NCI-H1092 treated with DMSO at 0.1 percent for 48 hours (cell line): ENCODE measurements at regions not wholly inside any gene's neighbourhood (a gene's known extent, or its start where the extent isn't known, plus 50 kb on each side); places are given as distances from the start of the nearest gene placed in this dataset.
"Not testable (repeated sequence)": the region's sequence is repeated elsewhere in the genome, so short reads cannot be mapped to it uniquely, and the experiment has no call there.

Experiments used
- DNase-seq: peaks from one replicate; lab custom pipeline; 2025; lab: John Stamatoyannopoulos, UW

GRCh38 chr18:8913606-8914403 is 188.7 kb upstream of the NDUFV2 start:
- DNase-seq, result not testable (repeated sequence)

- not testable (repeated sequence) for DNase-seq
Observed at GRCh38 chr18:8914404-8915264, 187.9 kb upstream of the NDUFV2 start.

- not testable (repeated sequence) for DNase-seq
Observed at GRCh38 chr18:8920856-8921787, 181.4 kb upstream of the NDUFV2 start.

- no peak for DNase-seq
Observed at GRCh38 chr18:8926464-8926863, 176.0 kb upstream of the NDUFV2 start.

- DNase-seq, result no peak
Observed at GRCh38 chr18:8928044-8928443, 174.5 kb upstream of the NDUFV2 start.

- DNase-seq, result no peak
Observed at GRCh38 chr18:8928847-8929780, 173.4 kb upstream of the NDUFV2 start.

- no peak for DNase-seq
Observed at GRCh38 chr18:8930990-8931616, 171.4 kb upstream of the NDUFV2 start.

- DNase-seq, result no peak
Observed at GRCh38 chr18:8932866-8933265, 169.6 kb upstream of the NDUFV2 start.

- DNase-seq, result no peak
Observed at GRCh38 chr18:8933714-8934284, 168.7 kb upstream of the NDUFV2 start.

- DNase-seq, result not testable (repeated sequence)
Observed at GRCh38 chr18:8935346-8935745, 167.2 kb upstream of the NDUFV2 start.

GRCh38 chr18:8936619-8937018 is 165.9 kb upstream of the NDUFV2 start:
- no peak for DNase-seq

- DNase-seq, result no peak
Observed at GRCh38 chr18:8937160-8938094, 165.1 kb upstream of the NDUFV2 start.

- DNase-seq, result no peak
Observed at GRCh38 chr18:8938817-8939216, 163.7 kb upstream of the NDUFV2 start.

- DNase-seq, result no peak
Observed at GRCh38 chr18:8942021-8942908, 160.2 kb upstream of the NDUFV2 start.

GRCh38 chr18:8942909-8943545 is 159.5 kb upstream of the NDUFV2 start:
- no peak for DNase-seq

GRCh38 chr18:8943900-8944870 is 158.3 kb upstream of the NDUFV2 start:
- no peak for DNase-seq
